Neural progenitor cell (in vitro differentiated cells): ENCODE measurements at regions not wholly inside any gene's neighbourhood (a gene's known extent, or its start where the extent isn't known, plus 50 kb on each side); places are given as distances from the start of the nearest gene placed in this dataset.

Experiments
- DNase-seq: peaks from one replicate; pipeline ENCODE4 v3.0.0-alpha.2; 2016; ENCODE audit warnings: low spot score
- H2AFZ ChIP-seq: fragments of 200-600 bp; sonication (generic); replicated peaks from 2 replicates; pipeline ENCODE4 v1.6.1; 2016; ENCODE audit warnings: antibody characterized with exemption
- H3F3A ChIP-seq: fragments of 200-600 bp; sonication (generic); 2 replicates; pipeline ENCODE4 v1.6.1; 2016; ENCODE audit warnings: antibody characterized with exemption, low read depth
- H3K27ac ChIP-seq: fragments of 200-600 bp; sonication (generic); 2 replicates; pipeline ENCODE4 v1.5.1; 2016; ENCODE audit warnings: mild to moderate bottlenecking
- H3K27me3 ChIP-seq: fragments of 200-600 bp; sonication (generic); 2 replicates; pipeline ENCODE4 v1.6.1; 2016; ENCODE audit warnings: mild to moderate bottlenecking, moderate library complexity
- H3K36me3 ChIP-seq: fragments of 200-600 bp; sonication (generic); 2 replicates; pipeline ENCODE4 v1.5.1; 2016
- H3K4me1 ChIP-seq: fragments of 200-600 bp; sonication (generic); 2 replicates; pipeline ENCODE4 v1.6.1; 2016; ENCODE audit warnings: mixed run types
- H3K4me2 ChIP-seq: fragments of 200-600 bp; sonication (generic); 2 replicates; pipeline ENCODE4 v1.6.1; 2016
- H3K4me3 ChIP-seq: fragments of 200-600 bp; sonication (generic); 2 replicates; pipeline ENCODE4 v1.5.1; 2016
- H3K79me2 ChIP-seq: fragments of 200-600 bp; sonication (generic); 2 replicates; pipeline ENCODE4 v1.6.1; 2016; ENCODE audit warnings: low read depth
- H3K9ac ChIP-seq: fragments of 200-600 bp; sonication (generic); 2 replicates; pipeline ENCODE4 v1.6.1; 2016
- H3K9me3 ChIP-seq: fragments of 200-600 bp; sonication (generic); 2 replicates; pipeline ENCODE4 v1.5.1; 2016; ENCODE audit warnings: low read depth
- H4K20me1 ChIP-seq: fragments of 200-600 bp; sonication (generic); 2 replicates; pipeline ENCODE4 v1.6.1; 2016; ENCODE audit warnings: low read depth
- H3K27ac Mint-ChIP-seq: 3 replicates; pipeline ENCODE4 v1.8.0; 2021; ENCODE audit warnings: mixed read lengths
- H3K27me3 Mint-ChIP-seq: 2 replicates; pipeline ENCODE4 v1.8.0; 2022; ENCODE audit warnings: low read depth, mild to moderate bottlenecking, inconsistent platforms, moderate library complexity, mixed read lengths; ENCODE audit not compliant: insufficient read depth
- H3K36me3 Mint-ChIP-seq: 3 replicates; pipeline ENCODE4 v1.8.0; 2021; ENCODE audit warnings: mixed read lengths
- H3K4me1 Mint-ChIP-seq: 3 replicates; pipeline ENCODE4 v1.8.0; 2021; ENCODE audit warnings: mixed read lengths
- H3K4me3 Mint-ChIP-seq: 3 replicates; pipeline ENCODE4 v1.8.0; 2021; ENCODE audit warnings: mild to moderate bottlenecking, moderate library complexity, mixed read lengths
- H3K9me3 Mint-ChIP-seq: 3 replicates; pipeline ENCODE4 v1.8.0; 2020; ENCODE audit warnings: mixed read lengths
- EZH2 ChIP-seq: fragments of 200-600 bp; sonication (generic); IDR thresholded peaks from 2 replicates; pipeline ENCODE4 v1.6.1; 2017; ENCODE audit warnings: antibody characterized with exemption, mild to moderate bottlenecking, moderate library complexity
- EZH2phosphoT487 ChIP-seq: fragments of 200-600 bp; sonication (generic); IDR thresholded peaks from 2 replicates; pipeline ENCODE4 v1.6.1; 2017; ENCODE audit warnings: antibody characterized with exemption
- TF ChIP-seq, protein P1 (sequence below): fragments of 200-600 bp; sonication (generic); IDR thresholded peaks from 2 replicates; pipeline ENCODE4 v1.5.1; 2017; ENCODE audit warnings: antibody characterized with exemption, mild to moderate bottlenecking

DNA sequence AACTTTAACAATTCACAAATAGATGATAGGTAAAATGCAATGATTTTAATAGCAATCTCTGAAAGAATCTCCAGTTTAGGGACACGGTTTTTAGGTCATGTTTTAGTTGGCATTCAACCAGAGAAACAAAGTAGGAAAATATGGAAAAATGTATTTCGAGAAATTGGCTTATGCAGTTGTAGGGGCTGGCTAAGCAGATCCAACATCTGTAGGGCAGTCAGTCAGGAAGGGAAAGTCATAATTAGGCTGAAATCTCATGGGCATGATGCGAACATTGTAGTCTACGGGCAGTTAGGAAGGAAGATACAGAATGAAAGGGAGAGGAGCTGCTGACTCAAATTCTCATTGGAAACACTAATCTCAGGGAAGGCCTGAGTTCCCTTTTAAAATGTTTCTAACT is 1276.0 kb upstream of the ADGRL4 start:
- Histone ChIP-seq H3K9ac (no peak overlapping the region), H3F3A (no peaks in the 10 kb centered on the region), H3K36me3 (no peaks in the 10 kb centered on the region), H3K27me3 (no peaks in the 10 kb centered on the region), H3K9me3 (no peaks in the 10 kb centered on the region), H3K4me3 (no peak overlapping the region), H3K4me2 (no peak overlapping the region), H4K20me1 (no peaks in the 10 kb centered on the region), H3K4me1 (no peaks in the 10 kb centered on the region), H3K27ac (no peak overlapping the region), H2AFZ (peak overlapping the region; percentile 78), H3K79me2 (no peaks in the 10 kb centered on the region)
- Mint-ChIP-seq H3K4me1 (no peaks in the 10 kb centered on the region), H3K27ac (no peak overlapping the region), H3K36me3 (no peaks in the 10 kb centered on the region), H3K4me3 (no peak overlapping the region), H3K27me3 (peaks cover 3% of the 10 kb centered on the region), H3K9me3 (no peaks in the 10 kb centered on the region)
- TF ChIP-seq, protein P1, sequence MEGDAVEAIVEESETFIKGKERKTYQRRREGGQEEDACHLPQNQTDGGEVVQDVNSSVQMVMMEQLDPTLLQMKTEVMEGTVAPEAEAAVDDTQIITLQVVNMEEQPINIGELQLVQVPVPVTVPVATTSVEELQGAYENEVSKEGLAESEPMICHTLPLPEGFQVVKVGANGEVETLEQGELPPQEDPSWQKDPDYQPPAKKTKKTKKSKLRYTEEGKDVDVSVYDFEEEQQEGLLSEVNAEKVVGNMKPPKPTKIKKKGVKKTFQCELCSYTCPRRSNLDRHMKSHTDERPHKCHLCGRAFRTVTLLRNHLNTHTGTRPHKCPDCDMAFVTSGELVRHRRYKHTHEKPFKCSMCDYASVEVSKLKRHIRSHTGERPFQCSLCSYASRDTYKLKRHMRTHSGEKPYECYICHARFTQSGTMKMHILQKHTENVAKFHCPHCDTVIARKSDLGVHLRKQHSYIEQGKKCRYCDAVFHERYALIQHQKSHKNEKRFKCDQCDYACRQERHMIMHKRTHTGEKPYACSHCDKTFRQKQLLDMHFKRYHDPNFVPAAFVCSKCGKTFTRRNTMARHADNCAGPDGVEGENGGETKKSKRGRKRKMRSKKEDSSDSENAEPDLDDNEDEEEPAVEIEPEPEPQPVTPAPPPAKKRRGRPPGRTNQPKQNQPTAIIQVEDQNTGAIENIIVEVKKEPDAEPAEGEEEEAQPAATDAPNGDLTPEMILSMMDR, result no peak
- TF ChIP-seq EZH2, result no peak
- no peak for TF ChIP-seq EZH2phosphoT487
- DNase-seq, result no peak

DNA sequence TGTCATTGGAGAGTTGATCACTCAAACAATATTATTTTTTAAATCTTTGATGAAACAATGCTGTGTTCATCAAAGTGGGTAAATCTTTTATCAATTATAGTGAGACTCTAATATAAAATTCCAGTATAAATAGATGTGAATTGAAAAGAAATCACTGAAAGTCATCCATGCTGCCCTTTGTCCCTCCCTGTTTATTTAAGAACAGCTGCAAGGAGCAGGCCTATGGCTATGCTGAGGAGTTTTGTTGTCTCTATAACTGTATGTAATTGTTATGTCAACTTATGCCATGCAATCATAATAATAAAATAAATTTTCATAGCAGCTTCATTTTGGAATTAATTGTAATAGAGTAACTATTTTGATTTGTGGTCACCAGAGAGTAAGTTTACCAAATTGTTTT is 1272.4 kb upstream of the ADGRL4 start:
- Mint-ChIP-seq H3K27ac (no peak overlapping the region), H3K27me3 (peaks cover 3% of the 10 kb centered on the region), H3K36me3 (no peaks in the 10 kb centered on the region), H3K4me3 (no peak overlapping the region), H3K9me3 (no peaks in the 10 kb centered on the region), H3K4me1 (no peaks in the 10 kb centered on the region)
- Histone ChIP-seq H3K27me3 (no peaks in the 10 kb centered on the region), H3K27ac (no peak overlapping the region), H3F3A (no peaks in the 10 kb centered on the region), H3K36me3 (no peaks in the 10 kb centered on the region), H3K4me2 (no peak overlapping the region), H3K9ac (no peak overlapping the region), H2AFZ (no peak overlapping the region), H3K4me3 (no peak overlapping the region), H3K4me1 (no peaks in the 10 kb centered on the region), H3K79me2 (no peaks in the 10 kb centered on the region), H4K20me1 (no peaks in the 10 kb centered on the region), H3K9me3 (no peaks in the 10 kb centered on the region)
- TF ChIP-seq EZH2 (no peak), EZH2phosphoT487 (no peak)
- TF ChIP-seq, protein P1, result no peak
- DNase-seq, result no peak

DNA sequence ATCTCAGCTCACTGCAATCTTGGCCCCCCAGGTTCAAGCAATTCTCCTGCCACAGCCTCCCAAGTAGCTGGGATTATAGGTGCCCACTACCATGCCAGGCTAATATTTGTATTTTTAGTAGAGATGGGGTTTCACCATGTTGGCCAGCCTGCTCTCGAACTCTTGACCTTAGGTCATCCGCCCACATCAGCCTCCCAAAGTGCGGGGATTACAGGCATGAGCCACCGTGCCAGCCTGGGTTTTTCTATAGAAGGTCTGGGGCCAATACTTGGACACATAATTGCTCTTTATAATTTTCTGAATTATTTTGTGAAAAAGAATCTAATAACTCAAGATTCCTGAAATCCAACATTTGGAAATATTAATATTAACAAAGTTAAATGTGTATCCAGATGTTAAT is 1267.7 kb upstream of the ADGRL4 start:
- no peaks in the 10 kb centered on the region for H3K27me3 Mint-ChIP-seq
- H3K9me3 ChIP-seq, result no peaks in the 10 kb centered on the region
- no peak for DNase-seq
- no peak overlapping the region for H3K4me2 ChIP-seq
- H2AFZ ChIP-seq, result no peak overlapping the region
- H3K4me3 ChIP-seq, result no peak overlapping the region
- H3K27me3 ChIP-seq, result no peaks in the 10 kb centered on the region
- no peaks in the 10 kb centered on the region for H3F3A ChIP-seq
- H3K4me3 Mint-ChIP-seq, result no peak overlapping the region
- H4K20me1 ChIP-seq, result no peaks in the 10 kb centered on the region
- H3K9ac ChIP-seq, result no peak overlapping the region
- H3K36me3 Mint-ChIP-seq, result no peaks in the 10 kb centered on the region
- H3K79me2 ChIP-seq, result no peaks in the 10 kb centered on the region
- H3K4me1 Mint-ChIP-seq, result no peaks in the 10 kb centered on the region
- no peak overlapping the region for H3K27ac Mint-ChIP-seq
- H3K27ac ChIP-seq, result no peak overlapping the region
- TF ChIP-seq, protein P1, result no peak
- no peak for TF ChIP-seq EZH2phosphoT487
- TF ChIP-seq EZH2, result no peak
- no peaks in the 10 kb centered on the region for H3K9me3 Mint-ChIP-seq
- H3K4me1 ChIP-seq, result no peaks in the 10 kb centered on the region
- no peaks in the 10 kb centered on the region for H3K36me3 ChIP-seq

DNA sequence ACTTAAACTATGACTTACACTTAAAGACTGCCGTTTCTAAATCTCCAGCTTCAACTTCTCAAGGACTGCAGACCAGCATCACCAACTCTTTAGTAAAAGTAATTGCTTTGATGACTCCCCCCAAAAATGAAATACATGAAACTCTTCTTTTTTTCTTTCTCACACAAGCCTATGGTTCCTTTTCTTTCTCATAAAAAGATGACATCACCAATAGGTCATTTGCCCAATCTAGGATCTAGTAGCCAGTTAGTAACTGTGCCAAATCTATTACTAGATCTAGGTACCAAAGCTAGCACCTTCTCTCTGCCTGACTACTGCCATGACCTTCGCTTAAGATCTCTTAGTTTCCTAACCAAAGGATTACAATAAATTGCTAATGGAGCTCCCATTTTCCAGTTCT is 1266.0 kb upstream of the ADGRL4 start:
- Mint-ChIP-seq H3K27ac (no peak overlapping the region), H3K4me3 (no peak overlapping the region), H3K36me3 (no peaks in the 10 kb centered on the region), H3K4me1 (no peaks in the 10 kb centered on the region), H3K9me3 (no peaks in the 10 kb centered on the region), H3K27me3 (no peaks in the 10 kb centered on the region)
- no peaks in the 10 kb centered on the region for H3K9me3 ChIP-seq
- TF ChIP-seq EZH2phosphoT487 (no peak), EZH2 (no peak)
- TF ChIP-seq, protein P1, result no peak
- no peaks in the 10 kb centered on the region for H3K79me2 ChIP-seq
- no peak overlapping the region for H3K4me2 ChIP-seq
- no peak overlapping the region for H3K27ac ChIP-seq
- DNase-seq, result no peak
- no peaks in the 10 kb centered on the region for H3K27me3 ChIP-seq
- H3K4me3 ChIP-seq, result no peak overlapping the region
- H3F3A ChIP-seq, result no peaks in the 10 kb centered on the region
- no peaks in the 10 kb centered on the region for H4K20me1 ChIP-seq
- H3K4me1 ChIP-seq, result no peaks in the 10 kb centered on the region
- no peaks in the 10 kb centered on the region for H3K36me3 ChIP-seq
- H3K9ac ChIP-seq, result no peak overlapping the region
- no peak overlapping the region for H2AFZ ChIP-seq
